GM23248 (cell line): ENCODE measurements at regions not wholly inside any gene's neighbourhood (a gene's known extent, or its start where the extent isn't known, plus 50 kb on each side); places are given as distances from the start of the nearest gene placed in this dataset.

Source experiments
- EZH2 ChIP-seq: fragments of 200-600 bp; sonication (generic); IDR thresholded peaks from 2 replicates; pipeline ENCODE4 v1.6.1; 2018; ENCODE audit warnings: antibody characterized with exemption, mild to moderate bottlenecking; ENCODE audit not compliant: insufficient read depth, poor library complexity, severe bottlenecking
- EZH2phosphoT487 ChIP-seq: fragments of 200-600 bp; sonication (generic); IDR thresholded peaks from 2 replicates; pipeline ENCODE4 v1.6.1; 2018; ENCODE audit warnings: antibody characterized with exemption, moderate library complexity, mild to moderate bottlenecking, low read depth; ENCODE audit not compliant: insufficient read depth

GRCh38 chr7:10557375-10557774, 416.3 kb upstream of the PHF14 start:
- TF ChIP-seq EZH2 (no peak), EZH2phosphoT487 (no peak)
